ENCODE measurements at regions not wholly inside any gene's neighbourhood (a gene's known extent, or its start where the extent isn't known, plus 50 kb on each side); places are given as distances from the start of the nearest gene placed in this dataset.
"Not testable (repeated sequence)": the region's sequence is repeated elsewhere in the genome, so short reads cannot be mapped to it uniquely, and the experiment has no call there.

DNA sequence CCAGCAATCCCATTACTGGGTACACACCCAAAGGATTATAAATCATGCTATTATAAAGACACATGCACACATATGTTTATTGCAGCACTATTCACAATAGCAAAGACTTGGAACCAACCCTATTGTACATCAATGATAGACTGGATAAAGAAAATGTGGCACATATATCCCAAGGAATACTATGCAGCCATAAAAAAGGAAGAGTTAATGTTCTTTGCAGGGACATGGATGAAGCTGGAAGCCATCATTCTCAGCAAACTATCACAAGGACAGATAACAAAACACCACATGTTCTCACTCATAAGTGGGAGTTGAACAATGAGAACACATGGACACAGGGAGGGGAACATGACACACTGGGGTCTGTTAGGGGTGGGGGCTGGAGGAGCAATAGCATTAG is 177.2 kb upstream of the TBX18 start:
- not testable (repeated sequence) for DNase-seq

GRCh38 chr6:84929212-84929611 is 164.8 kb upstream of the TBX18 start:
- no peak for DNase-seq

GRCh38 chr6:84927551-84927950 is 163.2 kb upstream of the TBX18 start:
- no peak for DNase-seq

GRCh38 chr6:84926189-84927155 is 162.1 kb upstream of the TBX18 start:
- DNase-seq, result no peak

DNA sequence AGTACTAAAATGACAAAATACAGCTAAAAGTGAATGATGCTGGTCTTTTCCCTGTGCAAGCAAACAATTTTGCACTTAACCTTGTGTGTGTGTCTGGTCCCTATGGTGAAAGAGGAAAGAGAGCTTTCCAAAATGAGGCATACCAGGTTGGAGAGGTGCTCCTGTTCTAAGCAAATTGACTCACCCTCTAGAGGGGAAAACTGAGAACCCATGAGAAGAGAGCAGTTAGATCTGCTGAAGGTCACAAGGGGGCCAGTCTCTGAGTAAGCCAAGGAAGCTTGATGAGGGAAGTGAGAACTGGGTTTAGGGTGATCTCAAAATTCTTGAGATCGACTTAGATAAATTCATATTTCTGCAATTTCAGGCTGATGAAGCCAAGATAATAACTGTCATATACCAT is 157.5 kb upstream of the TBX18 start:
- no peak for DNase-seq

DNA sequence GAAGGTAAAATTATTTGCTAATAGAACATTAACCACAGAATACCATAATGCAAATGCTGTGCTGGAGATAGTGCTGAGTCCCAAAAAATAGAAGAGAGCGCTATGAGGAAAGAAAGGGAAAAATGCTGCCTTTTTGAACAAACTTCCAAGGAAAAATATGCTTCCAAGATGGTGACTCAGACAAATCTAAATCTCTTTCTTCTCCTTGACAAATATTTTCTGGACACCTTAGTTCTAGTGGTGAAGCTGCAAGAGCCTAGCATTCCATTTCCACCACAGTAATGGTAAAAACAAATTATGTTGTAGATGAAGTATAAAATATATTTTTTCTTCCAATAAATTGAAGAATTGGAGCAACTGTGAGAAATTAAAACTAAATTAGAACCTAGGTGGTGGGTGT is 155.6 kb upstream of the TBX18 start:
- no peak for DNase-seq

GRCh38 chr6:84916704-84917103 is 152.3 kb upstream of the TBX18 start:
- DNase-seq, result no peak

GRCh38 chr6:84912472-84913322 is 148.3 kb upstream of the TBX18 start:
- DNase-seq, result no peak

- DNase-seq, result no peak
Observed at GRCh38 chr6:84910906-84911607, 146.7 kb upstream of the TBX18 start.

DNA sequence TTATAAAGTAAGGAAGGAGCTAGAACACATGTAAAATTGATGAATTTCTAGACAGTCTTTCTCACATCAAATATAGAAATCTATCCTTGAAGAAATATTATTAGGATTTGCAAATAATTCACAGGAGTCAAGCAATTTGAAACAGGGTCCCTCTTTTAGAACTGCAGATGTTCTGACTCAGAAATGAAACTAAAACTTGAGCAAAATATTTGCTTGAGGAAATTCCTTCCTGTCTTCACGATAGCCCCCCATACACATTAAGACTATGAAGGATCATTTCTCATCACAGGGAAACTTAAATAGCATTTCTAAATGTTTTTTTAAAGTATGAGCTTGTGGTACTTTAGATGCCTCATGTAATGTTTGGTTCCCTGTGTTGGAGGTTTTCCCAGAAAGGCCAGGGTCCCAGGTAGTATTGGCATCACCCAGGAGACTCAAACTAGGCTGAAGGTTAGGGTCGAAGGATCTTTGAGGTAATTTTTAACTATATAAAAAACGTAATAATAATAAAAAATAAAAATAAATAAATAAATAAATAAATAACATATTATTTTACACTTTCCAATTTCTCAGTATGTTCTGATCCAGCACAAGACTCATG is 144.0 kb upstream of the TBX18 start:
- DNase-seq, result no peak

DNA sequence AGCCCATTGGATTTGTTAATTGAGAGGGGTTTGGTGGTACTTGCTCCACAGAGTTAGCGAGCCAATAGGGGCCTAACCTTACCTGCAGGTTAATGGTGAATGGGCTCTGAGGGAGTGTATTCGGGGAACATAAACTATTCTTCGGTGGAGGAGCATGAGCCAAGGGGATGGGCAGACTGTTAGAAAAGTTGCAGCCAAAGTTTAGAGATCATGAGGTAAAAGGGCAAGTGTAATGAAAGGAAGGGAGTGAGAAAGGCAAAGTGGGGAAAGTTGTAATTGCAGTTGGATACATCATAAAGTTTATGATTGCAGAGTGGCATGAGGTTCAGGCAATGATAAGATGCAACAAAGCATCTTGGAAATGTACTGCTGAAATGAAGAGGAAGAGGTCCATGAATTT is 142.1 kb upstream of the TBX18 start:
- no peak for DNase-seq

DNA sequence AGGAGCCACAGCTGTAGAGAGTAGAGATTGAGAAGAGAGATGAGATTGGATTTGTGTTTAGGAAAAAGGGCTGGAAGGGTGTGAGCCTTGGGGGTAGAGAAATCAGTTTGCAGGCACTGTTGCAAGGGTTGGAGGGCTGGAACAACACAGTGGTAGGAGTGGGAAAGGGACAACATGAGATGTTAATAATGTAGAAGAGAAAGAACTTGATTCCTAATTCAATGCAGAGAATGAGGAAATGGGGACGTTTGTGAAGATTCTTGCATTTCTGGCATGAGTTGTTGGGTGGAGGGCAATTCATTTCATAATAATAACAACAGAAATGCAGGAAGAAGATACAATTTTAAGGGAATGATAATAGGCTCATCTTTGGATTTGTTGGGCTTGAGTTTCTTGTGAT is 141.4 kb upstream of the TBX18 start:
- DNase-seq, result no peak

- no peak for DNase-seq
Observed at GRCh38 chr6:84902354-84902928, 138.0 kb upstream of the TBX18 start.

DNA sequence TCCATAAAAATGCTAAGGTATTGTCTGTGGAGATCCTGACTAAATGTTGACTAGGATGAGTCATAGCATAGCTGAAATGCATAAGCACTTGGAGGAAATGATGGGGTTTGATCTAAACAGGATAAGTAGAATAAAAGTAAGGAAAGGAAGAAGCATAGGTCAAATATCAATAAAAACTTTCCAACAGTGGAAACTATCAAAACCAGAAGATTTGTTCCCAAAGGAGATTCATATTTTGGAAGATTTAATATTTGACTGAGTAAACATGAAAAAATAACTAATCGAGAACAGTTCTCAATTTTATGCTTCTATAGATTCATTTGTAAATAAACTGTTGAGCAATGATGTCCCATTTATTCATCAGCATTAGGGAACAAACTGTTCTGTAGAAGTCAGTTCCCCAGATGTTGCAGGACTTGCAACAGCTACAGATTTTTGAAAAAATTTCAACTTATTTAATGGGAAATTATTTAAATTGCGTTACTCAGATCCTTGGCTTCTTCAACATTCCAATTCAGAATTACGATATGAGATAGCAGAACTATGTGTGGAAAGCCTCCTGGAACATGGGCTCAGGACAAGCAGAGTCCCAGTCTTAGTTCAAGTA is 133.7 kb upstream of the TBX18 start:
- DNase-seq, result no peak

GRCh38 chr6:84897011-84897410 is 132.6 kb upstream of the TBX18 start:
- no peak for DNase-seq

- DNase-seq, result no peak
Observed at GRCh38 chr6:84892671-84893070, 128.3 kb upstream of the TBX18 start.

- DNase-seq, result no peak
Observed at GRCh38 chr6:84882768-84883766, 118.7 kb upstream of the TBX18 start.

GRCh38 chr6:84879385-84879784 is 115.0 kb upstream of the TBX18 start:
- DNase-seq, result not testable (repeated sequence)

GRCh38 chr6:84877515-84878210 is 113.3 kb upstream of the TBX18 start:
- DNase-seq, result no peak
